ENCODE measurements at regions not wholly inside any gene's neighbourhood (a gene's known extent, or its start where the extent isn't known, plus 50 kb on each side); places are given as distances from the start of the nearest gene placed in this dataset.

GRCh38 chr5:74576941-74577456 lies 63.5 kb downstream of the ENC1 start:
- H3K27me3 ChIP-seq (ENCODE audit: control insufficient read depth, insufficient read depth, low read length): no peaks in the 10 kb centered on the region
- no peaks in the 10 kb centered on the region for H3K79me2 ChIP-seq
- H3K27ac ChIP-seq: peak overlapping the region; percentile 40
- peaks cover 4% of the 10 kb centered on the region for H3K4me1 ChIP-seq
- no peaks in the 10 kb centered on the region for H3K36me3 ChIP-seq (ENCODE audit: control insufficient read depth, insufficient read depth, low read length)
- H3K4me2 ChIP-seq (ENCODE audit: low read length): no peak overlapping the region
- H3K4me3 ChIP-seq (ENCODE audit: low read depth, low read length): no peak overlapping the region
- H3K9me3 ChIP-seq (ENCODE audit: control insufficient read depth, low read length): no peaks in the 10 kb centered on the region
- peak overlapping the region; percentile 75 for H2AFZ ChIP-seq
- no peak overlapping the region for H3K9ac ChIP-seq
- TF ChIP-seq, protein P1, sequence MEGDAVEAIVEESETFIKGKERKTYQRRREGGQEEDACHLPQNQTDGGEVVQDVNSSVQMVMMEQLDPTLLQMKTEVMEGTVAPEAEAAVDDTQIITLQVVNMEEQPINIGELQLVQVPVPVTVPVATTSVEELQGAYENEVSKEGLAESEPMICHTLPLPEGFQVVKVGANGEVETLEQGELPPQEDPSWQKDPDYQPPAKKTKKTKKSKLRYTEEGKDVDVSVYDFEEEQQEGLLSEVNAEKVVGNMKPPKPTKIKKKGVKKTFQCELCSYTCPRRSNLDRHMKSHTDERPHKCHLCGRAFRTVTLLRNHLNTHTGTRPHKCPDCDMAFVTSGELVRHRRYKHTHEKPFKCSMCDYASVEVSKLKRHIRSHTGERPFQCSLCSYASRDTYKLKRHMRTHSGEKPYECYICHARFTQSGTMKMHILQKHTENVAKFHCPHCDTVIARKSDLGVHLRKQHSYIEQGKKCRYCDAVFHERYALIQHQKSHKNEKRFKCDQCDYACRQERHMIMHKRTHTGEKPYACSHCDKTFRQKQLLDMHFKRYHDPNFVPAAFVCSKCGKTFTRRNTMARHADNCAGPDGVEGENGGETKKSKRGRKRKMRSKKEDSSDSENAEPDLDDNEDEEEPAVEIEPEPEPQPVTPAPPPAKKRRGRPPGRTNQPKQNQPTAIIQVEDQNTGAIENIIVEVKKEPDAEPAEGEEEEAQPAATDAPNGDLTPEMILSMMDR (IDR thresholded peaks at IDR 0.05): no peak

DNA sequence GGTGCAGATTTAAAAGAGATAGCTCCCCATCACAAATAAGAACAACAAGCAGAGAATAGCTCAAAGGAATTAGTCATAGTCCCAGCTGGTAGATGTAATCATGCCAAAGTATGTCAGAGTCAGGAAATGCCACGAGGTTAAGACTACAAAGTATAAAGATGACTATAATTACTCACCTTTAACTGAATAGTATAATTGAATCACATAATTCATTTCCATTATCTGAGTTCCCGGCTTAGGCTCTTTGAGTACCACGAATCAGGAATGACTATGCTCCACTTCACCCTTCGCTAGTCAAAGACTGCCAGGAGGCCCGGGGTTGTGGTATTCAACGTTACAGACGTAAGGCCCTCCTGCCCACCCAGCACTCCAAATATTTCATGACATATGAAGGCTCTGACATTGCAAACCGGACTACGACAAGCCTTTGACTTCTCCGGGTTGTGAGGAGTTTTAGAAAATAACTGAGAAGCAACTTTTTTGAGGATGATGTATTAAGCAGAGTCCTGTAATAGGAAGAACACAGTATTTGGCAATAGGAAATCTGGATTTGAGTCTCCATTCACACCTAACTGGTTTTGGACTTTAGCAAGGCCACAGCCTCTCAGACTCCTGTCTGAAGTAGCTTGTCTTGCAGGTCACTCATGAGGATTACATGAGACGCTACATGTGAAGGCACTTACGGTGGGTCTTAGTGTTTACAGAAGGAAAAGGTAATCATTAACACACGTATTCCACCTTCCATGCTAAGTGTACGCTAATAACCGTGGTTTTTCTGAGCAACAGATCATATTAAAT lies 64.6 kb downstream of the ENC1 start:
- no peaks in the 10 kb centered on the region for H3K27me3 ChIP-seq (ENCODE audit: control insufficient read depth, insufficient read depth, low read length)
- TF ChIP-seq, protein P1 (IDR thresholded peaks at IDR 0.05): no peak
- H3K9me3 ChIP-seq (ENCODE audit: control insufficient read depth, low read length): no peaks in the 10 kb centered on the region
- H3K36me3 ChIP-seq (ENCODE audit: control insufficient read depth, insufficient read depth, low read length): no peaks in the 10 kb centered on the region
- H2AFZ ChIP-seq: peak overlapping the region; percentile 75
- no peak overlapping the region for H3K9ac ChIP-seq
- H3K4me1 ChIP-seq: peaks cover 4% of the 10 kb centered on the region
- no peaks in the 10 kb centered on the region for H3K79me2 ChIP-seq
- H3K27ac ChIP-seq: peak overlapping the region; percentile 12
- no peak overlapping the region for H3K4me3 ChIP-seq (ENCODE audit: low read depth, low read length)
- no peak overlapping the region for H3K4me2 ChIP-seq (ENCODE audit: low read length)

DNA sequence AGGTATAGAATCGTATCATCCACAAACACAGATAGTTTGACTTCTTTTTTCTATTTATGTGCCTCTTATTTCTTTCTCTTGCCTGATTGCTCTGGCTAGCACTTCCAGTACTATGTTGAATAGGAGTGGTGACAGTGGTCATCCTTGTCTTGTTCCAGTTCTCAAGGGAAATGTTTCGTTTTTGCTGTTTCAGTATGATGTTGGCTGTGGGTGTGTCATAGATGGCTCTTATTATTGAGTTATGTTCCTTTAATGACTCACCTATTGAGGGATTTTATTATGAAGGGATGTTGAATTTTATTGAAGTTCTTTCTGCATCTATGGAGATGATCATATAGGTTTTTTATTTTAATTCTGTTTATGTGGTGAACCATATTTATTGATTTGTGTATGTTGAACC lies 70.3 kb downstream of the ENC1 start:
- no peaks in the 10 kb centered on the region for H3K27me3 ChIP-seq (ENCODE audit: control insufficient read depth, insufficient read depth, low read length)
- no peak overlapping the region for H3K4me2 ChIP-seq (ENCODE audit: low read length)
- no peak overlapping the region for H3K27ac ChIP-seq
- H3K4me1 ChIP-seq: peaks cover 3% of the 10 kb centered on the region
- no peak overlapping the region for H3K9ac ChIP-seq
- no peaks in the 10 kb centered on the region for H3K36me3 ChIP-seq (ENCODE audit: control insufficient read depth, insufficient read depth, low read length)
- TF ChIP-seq, protein P1 (IDR thresholded peaks at IDR 0.05): no peak
- no peaks in the 10 kb centered on the region for H3K79me2 ChIP-seq
- no peak overlapping the region for H2AFZ ChIP-seq
- H3K9me3 ChIP-seq (ENCODE audit: control insufficient read depth, low read length): no peaks in the 10 kb centered on the region
- no peak overlapping the region for H3K4me3 ChIP-seq (ENCODE audit: low read depth, low read length)

DNA sequence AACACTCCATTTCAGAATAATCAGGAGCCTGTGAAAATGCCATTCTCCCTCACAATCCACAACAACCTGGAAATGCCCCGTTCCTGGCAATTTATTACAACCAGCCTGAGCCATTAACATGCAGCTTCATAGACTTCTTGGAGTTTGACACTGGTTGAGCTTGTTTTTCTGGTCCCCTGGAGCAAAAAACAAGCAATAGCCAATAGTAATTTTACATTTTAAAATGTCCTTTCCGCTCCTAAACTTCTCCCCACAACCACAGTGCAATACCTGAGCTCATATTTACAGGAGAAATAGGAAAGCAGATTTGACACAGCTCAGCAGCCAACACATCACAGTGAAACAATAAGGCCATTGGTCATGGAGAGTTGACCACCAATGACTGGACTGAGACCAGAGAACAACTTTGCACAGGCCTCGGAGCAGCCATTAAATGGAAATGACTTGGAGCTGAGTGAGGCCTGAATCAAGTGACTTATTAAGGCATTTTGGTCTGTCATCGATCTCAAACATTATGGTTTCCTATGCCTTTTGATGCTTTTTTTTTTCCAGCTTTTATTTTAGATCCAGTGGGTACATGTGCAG lies 73.0 kb downstream of the ENC1 start:
- Histone ChIP-seq H3K9ac (no peak overlapping the region), H3K4me3 (ENCODE audit: low read depth, low read length) (no peak overlapping the region), H3K27me3 (ENCODE audit: control insufficient read depth, insufficient read depth, low read length) (no peaks in the 10 kb centered on the region), H3K4me2 (ENCODE audit: low read length) (no peak overlapping the region), H3K27ac (peak overlapping the region; percentile 15), H3K9me3 (ENCODE audit: control insufficient read depth, low read length) (no peaks in the 10 kb centered on the region), H2AFZ (peak overlapping the region; percentile 47), H3K79me2 (no peaks in the 10 kb centered on the region), H3K36me3 (ENCODE audit: control insufficient read depth, insufficient read depth, low read length) (no peaks in the 10 kb centered on the region), H3K4me1 (peaks cover 3% of the 10 kb centered on the region)
- TF ChIP-seq, protein P1 (IDR thresholded peaks at IDR 0.05): no peak

All from parathyroid adenoma (tissue), 2 donors.